HepG2 (cell line): ENCODE measurements at regions not wholly inside any gene's neighbourhood (a gene's known extent, or its start where the extent isn't known, plus 50 kb on each side); places are given as distances from the start of the nearest gene placed in this dataset.

Experiments used
- ATAC-seq: fragments of 200-7000 bp; cut with Tn5 transposase; 3 replicates; pipeline ENCODE4 v1.9.1; 2020; ENCODE audit warnings: mild to moderate bottlenecking, moderate library complexity
- BruUV-seq: library from RNA; stranded (reverse); fragments of 400-500 nt; replicated peaks from 2 replicates; lab custom pipeline; 2021; lab: Mats Ljungman, UMichigan
- CTCF ChIA-PET: fragments of 300-600 bp; formaldehyde crosslinking; extraction: SDS; loops from one replicate; lab custom pipeline; 2021; ENCODE audit warnings: low total read pairs, inconsistent platforms, low intra/inter-chr PET ratio; lab: Yijun Ruan, JAX
- POLR2A ChIA-PET: fragments of 350-600 bp; sonication (Branson Sonifier 250); formaldehyde crosslinking; loops from one replicate; lab custom pipeline; 2020; ENCODE audit warnings: antibody characterized with exemption, inconsistent platforms; lab: Yijun Ruan, JAX
- DNase-seq: peaks from one replicate; pipeline ENCODE4 v3.0.0-alpha.2; 2015; ENCODE audit warnings: low spot score
- FAIRE-seq: peaks from 3 replicates; lab custom pipeline; 2011; peaks lifted over from hg19 to GRCh38; lab: Jason Lieb, UNC
- H2AFZ ChIP-seq: one replicate; pipeline ENCODE4 v1.6.1; 2011; ENCODE audit warnings: low read length, inconsistent platforms
- H3K27ac ChIP-seq: fragments of 300-600 bp; 3 replicates; pipeline ENCODE4 v1.8.0; 2011; ENCODE audit warnings: mixed run types, mild to moderate bottlenecking, mixed read lengths, low read length, inconsistent platforms; ENCODE audit not compliant: insufficient read depth; ENCODE audit errors: extremely low read length
- H3K27me3 ChIP-seq, 2 experiments: fragments of 200-600 bp in 1 of 2; 2 replicates in 1 of 2; 3 replicates in 1 of 2; pipeline versions ENCODE4 v1.6.0 to v1.8.0; 2011; ENCODE audit warnings: low read length in 2 of 2, mild to moderate bottlenecking in 2 of 2, moderate library complexity in 2 of 2, inconsistent platforms in 1 of 2; ENCODE audit not compliant: insufficient read depth in 2 of 2, control insufficient read depth in 1 of 2
- H3K36me3 ChIP-seq, 2 experiments: fragments of 200-600 bp in 1 of 2; replicated peaks in 1 of 2; 2 replicates in 1 of 2; 3 replicates in 1 of 2; pipeline versions ENCODE4 v1.5.1 to v1.8.0; 2011; ENCODE audit warnings: low read length in 2 of 2, inconsistent platforms in 1 of 2; ENCODE audit not compliant: insufficient read depth in 2 of 2, control insufficient read depth in 1 of 2
- H3K4me1 ChIP-seq: 2 replicates; pipeline ENCODE4 v1.5.1; 2012; ENCODE audit warnings: low read length, inconsistent platforms; ENCODE audit not compliant: insufficient read depth
- H3K4me2 ChIP-seq: 2 replicates; pipeline ENCODE4 v1.6.0; 2011; ENCODE audit warnings: low read depth, low read length, inconsistent platforms
- H3K4me3 ChIP-seq, 3 experiments: fragments of 200-600 bp in 1 of 3; sonication (generic), shearing (Covaris generic) in 1 of 3; replicated peaks in 1 of 3; 2 replicates each; pipeline ENCODE4 v1.5.1; 2011 to 2016; ENCODE audit warnings: low read length in 3 of 3, inconsistent platforms in 2 of 3, low read depth in 2 of 3, mild to moderate bottlenecking in 2 of 3, control low read depth in 1 of 3, mixed read lengths in 1 of 3; ENCODE audit not compliant: insufficient read depth in 1 of 3
- H3K79me2 ChIP-seq: one replicate; pipeline ENCODE4 v1.6.1; 2011; ENCODE audit warnings: low read length, inconsistent platforms; ENCODE audit not compliant: insufficient read depth
- H3K9ac ChIP-seq: 2 replicates; pipeline ENCODE4 v1.6.0; 2011; ENCODE audit warnings: mild to moderate bottlenecking, low read depth, low read length, inconsistent platforms; ENCODE audit not compliant: insufficient read depth
- H3K9me3 ChIP-seq: 2 replicates; pipeline ENCODE4 v1.5.1; 2012; ENCODE audit warnings: mild to moderate bottlenecking, low read length
- H4K20me1 ChIP-seq: 2 replicates; pipeline ENCODE4 v1.6.0; 2011; ENCODE audit warnings: inconsistent platforms, mild to moderate bottlenecking, low read length, moderate library complexity; ENCODE audit not compliant: insufficient read depth
- CENPBD1 ChIP-seq: sonication (generic); formaldehyde crosslinking; IDR thresholded peaks from 2 replicates; pipeline ENCODE4 v1.8.0; 2022; ENCODE audit warnings: missing genetic modification reagents, low read depth, mild to moderate bottlenecking, borderline replicate concordance
- KLF13 ChIP-seq: sonication (generic); formaldehyde crosslinking; IDR thresholded peaks from 2 replicates; pipeline ENCODE4 v1.4.0; 2020; ENCODE audit warnings: mild to moderate bottlenecking, missing genetic modification reagents
- MTF1 ChIP-seq: sonication (generic); formaldehyde crosslinking; IDR thresholded peaks from 2 replicates; pipeline ENCODE4 v1.5.0; 2020; ENCODE audit warnings: missing genetic modification reagents
- RBAK ChIP-seq: sonication (generic); formaldehyde crosslinking; IDR thresholded peaks from 2 replicates; pipeline ENCODE4 v1.5.1; 2020; ENCODE audit warnings: mild to moderate bottlenecking, missing genetic modification reagents
- SNAI1 ChIP-seq: sonication (generic); formaldehyde crosslinking; IDR thresholded peaks from 2 replicates; pipeline ENCODE4 v1.5.0; 2020; ENCODE audit warnings: mild to moderate bottlenecking, missing genetic modification reagents, borderline replicate concordance
- THAP7 ChIP-seq: sonication (generic); formaldehyde crosslinking; IDR thresholded peaks from 2 replicates; pipeline ENCODE4 v1.8.1; 2023; ENCODE audit warnings: mild to moderate bottlenecking, missing genetic modification reagents
- UBTF ChIP-seq: sonication (generic); formaldehyde crosslinking; IDR thresholded peaks from 2 replicates; pipeline ENCODE4 v1.4.0; 2020; ENCODE audit warnings: mild to moderate bottlenecking, missing genetic modification reagents
- ZBTB4 ChIP-seq: sonication (generic); formaldehyde crosslinking; IDR thresholded peaks from 2 replicates; pipeline ENCODE4 v1.4.0; 2020; ENCODE audit warnings: missing genetic modification reagents, mild to moderate bottlenecking, borderline replicate concordance
- ZNF687 ChIP-seq: sonication (generic); formaldehyde crosslinking; IDR thresholded peaks from 2 replicates; pipeline ENCODE4 v1.5.1; 2020; ENCODE audit warnings: mild to moderate bottlenecking, missing genetic modification reagents, moderate library complexity
- ZNF83 ChIP-seq: sonication (generic); formaldehyde crosslinking; IDR thresholded peaks from 2 replicates; pipeline ENCODE4 v1.4.0; 2020; ENCODE audit warnings: missing genetic modification reagents, mild to moderate bottlenecking, borderline replicate concordance
- in situ Hi-C: cut with HindIII; loops from 2 replicates; pipeline ENCODE4 v1.10.0; 2017; ENCODE audit warnings: low pct_unique_long_range_greater_than_20kb; ENCODE audit not compliant: extremely low pct_ligation_motif_present
- intact Hi-C: fragments of 100-400 bp; cut with micrococcal nuclease; formaldehyde crosslinking; loops from one replicate; pipeline ENCODE4 v1.10.0; 2022; ENCODE audit not compliant: unreplicated experiment

GRCh38 chr1:94621802-94622201, 80.2 kb upstream of the F3 start:
- CTCF ChIA-PET = no interaction called here
- Histone ChIP-seq H3K27ac (no peak overlapping the region), H3K9me3 (no peaks in the 10 kb centered on the region), H3K9ac (no peak overlapping the region), H3K4me2 (no peak overlapping the region), H2AFZ (no peak overlapping the region), H3K27me3 (peaks cover 2 to 18% of the 10 kb centered on the region in 2 experiments; a peak in 3 of 5 replicates), H3K4me1 (peaks cover 44% of the 10 kb centered on the region), H3K79me2 (no peaks in the 10 kb centered on the region), H3K36me3 (no peaks in the 10 kb centered on the region), H3K4me3 (no peak overlapping the region), H4K20me1 (no peaks in the 10 kb centered on the region)
- no TSS peak for BruUV-seq
- intact Hi-C loops = no loop called here
- TF ChIP-seq THAP7 (CRISPR knock-in tag) = no peak
- no peak for TF ChIP-seq ZBTB4 (CRISPR knock-in tag)
- no peak for TF ChIP-seq ZNF687 (CRISPR knock-in tag)
- TF ChIP-seq SNAI1 (CRISPR knock-in tag) = no peak
- TF ChIP-seq KLF13 (CRISPR knock-in tag) = no peak
- TF ChIP-seq CENPBD1 (CRISPR knock-in tag) = no peak
- no peak for TF ChIP-seq RBAK (CRISPR knock-in tag)
- no peak for TF ChIP-seq UBTF (CRISPR knock-in tag)
- TF ChIP-seq ZNF83 (CRISPR knock-in tag) = no peak
- TF ChIP-seq MTF1 (CRISPR knock-in tag) = no peak
- no peak for FAIRE-seq
- in situ Hi-C loops = no loop called here
- no peak for DNase-seq
- ATAC-seq = no peak
- POLR2A ChIA-PET = no interaction called here
